ENCODE measurements at regions not wholly inside any gene's neighbourhood (a gene's known extent, or its start where the extent isn't known, plus 50 kb on each side); places are given as distances from the start of the nearest gene placed in this dataset.

DNA sequence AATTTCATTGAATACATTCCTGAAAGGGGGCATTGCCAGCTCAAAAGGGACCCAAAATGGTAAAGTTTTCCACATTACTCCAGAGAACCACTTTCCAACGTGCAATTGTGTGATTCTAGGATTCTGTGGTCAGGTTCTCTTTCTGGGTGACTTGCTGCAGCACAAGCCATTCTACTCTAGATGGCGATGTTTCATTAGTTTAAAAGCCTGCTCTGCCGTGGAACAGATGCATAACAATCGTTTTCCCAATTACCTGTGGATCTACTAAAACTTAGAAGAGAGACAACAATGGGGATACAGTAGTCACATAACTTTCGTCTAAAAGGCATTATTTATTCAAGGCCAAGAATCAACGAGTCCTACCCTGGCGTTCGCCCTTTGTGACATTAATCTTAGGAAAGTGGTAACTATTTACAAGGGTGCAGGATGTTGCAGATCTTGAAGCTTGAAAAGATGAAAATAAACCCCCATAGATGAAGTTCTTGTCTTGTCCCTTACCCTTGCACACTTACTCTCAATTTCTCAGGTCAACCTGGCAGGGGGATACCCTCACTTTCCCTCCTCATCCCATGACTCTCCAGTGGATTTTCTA, 400.9 kb downstream of the SNAPC1 start:
- DNase-seq = peak; percentile 55 to 80

DNA sequence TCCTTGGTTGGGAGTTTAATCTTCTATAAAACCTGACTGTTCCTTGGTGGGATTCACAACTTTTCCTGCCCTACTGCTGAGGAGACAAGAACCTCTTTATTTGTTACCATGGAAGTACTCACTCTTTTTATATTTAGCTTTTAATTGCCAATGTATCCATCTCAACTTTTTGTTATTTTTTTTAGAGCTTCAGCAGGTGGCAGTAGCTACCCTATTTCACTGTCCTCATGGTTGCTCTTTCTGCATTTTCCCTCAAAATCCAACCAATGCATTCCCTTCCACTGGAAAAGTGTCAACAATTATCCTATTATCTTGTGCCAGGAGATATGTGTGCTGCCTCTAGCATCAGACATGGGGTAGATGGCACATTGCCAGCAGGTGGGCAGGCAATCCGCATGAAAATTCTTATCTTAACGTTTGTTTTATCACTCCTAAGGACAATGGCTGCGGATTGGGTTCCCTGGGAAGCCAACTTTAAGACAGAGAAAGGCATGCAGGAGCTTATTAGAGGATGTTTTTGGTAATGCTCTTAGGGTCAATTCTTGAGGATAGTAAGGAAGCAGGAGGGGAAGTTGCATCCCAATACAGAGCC, 406.4 kb downstream of the SNAPC1 start:
- DNase-seq = peak in 1 of 2 experiments; percentile 25

DNA sequence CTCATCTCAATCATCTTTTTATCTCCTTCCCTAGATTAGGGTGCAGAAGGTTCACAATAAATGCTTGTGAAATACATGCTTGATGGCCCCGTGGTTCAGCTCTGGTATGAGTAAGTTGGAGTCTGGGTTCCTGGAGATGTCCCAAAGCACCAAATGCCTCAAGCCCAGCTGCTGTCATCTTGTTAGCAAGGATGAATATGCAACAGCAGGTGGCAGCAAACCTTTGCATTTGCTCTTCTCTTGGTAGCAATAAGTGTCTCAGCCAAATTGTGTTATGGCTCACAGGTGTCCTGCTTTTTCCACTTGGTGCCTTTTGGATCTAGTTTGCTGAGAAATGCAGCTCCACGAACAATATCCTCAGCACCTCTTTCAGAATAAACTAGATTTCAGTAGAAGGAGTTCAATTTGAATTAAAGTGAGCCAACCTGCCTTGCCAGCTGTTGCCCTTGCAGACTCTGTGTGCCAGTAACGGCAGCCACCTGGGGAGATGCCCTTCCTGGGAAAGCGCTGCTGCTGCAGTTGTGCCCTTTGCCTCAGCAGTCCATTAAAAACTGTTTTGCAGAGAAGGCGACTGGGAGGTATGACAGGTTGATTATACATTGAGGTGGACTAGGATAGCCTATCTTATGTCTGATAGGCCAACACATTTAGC, 417.3 kb downstream of the SNAPC1 start:
- DNase-seq = peak; percentile 70 to 92

DNA sequence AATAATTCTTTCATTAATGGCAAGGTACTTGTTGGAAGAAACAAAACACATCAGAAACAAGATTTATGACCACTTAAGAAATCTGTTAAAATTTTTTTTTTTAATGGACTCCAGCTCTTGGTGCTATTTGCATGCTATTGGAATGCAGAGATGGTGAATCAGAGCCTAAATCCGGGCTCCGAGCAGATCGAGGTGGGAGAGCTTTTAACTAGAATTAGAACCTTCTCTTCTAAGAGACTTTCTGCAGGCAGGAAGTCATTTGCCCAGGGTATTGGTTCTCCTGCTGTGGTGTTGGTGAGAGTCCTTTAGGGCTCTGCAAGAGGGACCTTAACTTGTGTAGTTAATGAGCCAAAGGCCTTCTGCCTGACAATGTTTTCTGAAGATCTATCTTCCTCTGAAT, 419.4 kb downstream of the SNAPC1 start:
- DNase-seq = no peak

DNA sequence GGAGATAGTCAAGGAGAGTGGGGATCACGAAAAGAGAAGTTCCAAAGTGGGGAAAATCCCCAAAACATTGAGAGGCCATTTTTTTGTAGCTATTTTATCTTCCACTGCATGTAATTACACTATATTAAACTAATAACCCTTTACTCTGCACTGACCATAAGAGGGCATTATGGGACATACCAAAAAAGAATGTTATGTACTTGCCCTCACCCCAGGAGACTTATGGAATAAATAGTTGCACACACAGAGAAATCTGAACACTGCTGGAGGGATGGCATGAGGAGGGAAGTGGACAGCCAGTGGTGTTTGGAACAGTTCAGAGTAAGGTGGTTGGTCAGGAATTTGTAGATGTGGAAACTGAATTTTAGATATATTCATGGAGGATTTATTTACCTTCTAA, 422.9 kb downstream of the SNAPC1 start:
- peak in 1 of 2 experiments; percentile 40 for DNase-seq

DNA sequence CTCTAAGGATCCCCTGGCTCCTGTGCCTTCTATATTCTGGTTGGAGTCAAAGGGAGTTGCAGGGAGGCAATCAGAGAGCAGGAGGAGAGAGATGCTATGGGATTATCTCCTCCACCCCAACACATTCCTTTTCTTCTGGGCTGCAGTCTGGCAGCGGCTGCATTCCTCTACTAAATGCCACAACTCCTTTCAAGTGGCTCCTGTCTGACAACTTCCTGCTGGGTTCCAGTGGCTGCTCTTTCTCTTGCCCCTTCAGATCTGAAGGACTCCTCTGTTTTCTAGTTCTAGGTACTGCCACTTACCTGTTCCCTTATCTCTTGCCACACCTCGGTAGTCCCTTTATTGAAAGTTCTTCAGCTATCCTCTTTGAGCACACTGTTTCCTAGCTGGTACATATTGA, 425.0 kb downstream of the SNAPC1 start:
- no peak for DNase-seq

DNA sequence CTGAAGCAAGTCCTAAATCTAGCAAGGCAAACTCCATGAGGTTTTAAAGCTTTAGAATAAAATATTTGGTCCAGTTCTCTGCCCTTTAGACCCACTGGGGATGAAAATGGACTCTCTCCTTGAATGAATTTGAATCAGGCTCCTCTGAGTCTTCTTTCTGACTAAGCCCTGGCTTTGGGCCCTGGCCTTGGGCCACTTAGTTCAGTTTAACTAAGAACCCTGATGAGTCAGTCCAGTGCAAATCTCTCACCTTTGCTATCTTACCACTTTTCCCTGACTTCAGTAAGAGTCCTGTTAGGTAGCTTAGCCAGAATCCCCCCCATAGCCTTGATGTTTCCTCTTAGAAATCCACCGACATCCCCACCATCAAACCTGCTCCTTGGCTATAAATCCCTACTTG, 427.5 kb downstream of the SNAPC1 start:
- no peak for DNase-seq

DNA sequence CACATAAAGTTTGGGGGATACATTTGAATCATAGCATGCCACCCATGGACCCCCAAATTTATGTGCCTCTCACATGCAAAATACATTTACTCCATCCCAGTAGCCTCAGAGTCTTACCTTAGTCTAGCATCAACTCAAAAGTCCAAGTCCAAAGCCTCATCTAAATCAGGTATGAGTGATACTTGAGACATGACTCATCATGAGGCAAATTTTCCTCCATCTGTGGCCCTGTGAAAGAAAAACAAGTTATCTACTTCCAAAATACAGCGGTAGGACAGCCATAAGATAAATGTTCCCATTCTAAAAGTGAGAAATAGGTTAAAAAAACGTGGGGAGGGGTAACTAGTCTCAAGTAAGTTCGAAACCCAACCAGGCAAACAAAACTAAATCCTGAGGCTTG, 444.2 kb downstream of the SNAPC1 start:
- no peak for DNase-seq

DNA sequence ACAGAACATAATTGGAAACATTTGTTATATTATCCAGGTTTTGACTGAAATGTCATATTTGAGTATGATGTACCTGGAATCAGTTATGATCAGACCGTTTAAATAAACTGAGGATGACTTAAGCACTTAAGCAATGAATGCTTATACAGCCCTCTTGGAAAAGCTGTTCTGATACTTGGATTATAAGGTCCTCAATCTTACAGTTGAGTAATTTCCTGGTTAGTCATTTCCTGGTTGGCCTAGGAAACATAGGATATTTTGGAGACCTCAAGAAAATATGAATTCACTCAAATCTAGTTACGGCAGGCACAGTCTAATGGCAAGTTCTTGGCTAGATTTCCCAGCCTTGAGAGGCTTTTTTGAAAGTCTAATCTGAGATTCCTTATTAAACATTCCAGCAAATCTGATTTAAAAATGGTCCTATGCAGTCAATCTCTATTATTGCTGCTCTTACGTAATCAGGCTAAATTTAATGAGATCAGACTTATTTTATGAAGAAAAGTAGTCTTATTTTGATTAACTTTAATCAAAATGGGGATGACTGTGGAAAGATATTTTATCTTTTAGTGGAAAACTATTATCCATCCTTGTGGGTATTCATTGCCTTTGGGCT, 447.2 kb downstream of the SNAPC1 start:
- no peak for DNase-seq

DNA sequence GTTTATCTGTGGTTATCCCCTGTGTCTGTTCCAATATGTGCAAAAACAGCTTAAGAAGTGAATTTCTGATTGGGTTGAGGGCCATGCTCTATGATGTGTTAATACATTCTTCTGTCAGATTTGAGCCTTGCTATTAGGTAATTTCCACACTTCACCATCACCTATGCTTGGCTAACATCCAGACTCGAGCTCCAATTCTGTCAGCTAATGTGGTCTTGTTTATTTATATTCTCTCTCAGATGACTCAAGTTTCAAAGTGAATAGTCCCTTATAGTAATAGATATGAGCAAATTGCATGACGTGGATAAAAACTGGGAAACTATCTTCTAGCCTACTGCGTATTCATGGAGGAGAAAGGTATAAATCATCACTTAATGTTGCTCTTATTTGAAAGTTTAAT, 451.3 kb downstream of the SNAPC1 start:
- no peak for DNase-seq

DNA sequence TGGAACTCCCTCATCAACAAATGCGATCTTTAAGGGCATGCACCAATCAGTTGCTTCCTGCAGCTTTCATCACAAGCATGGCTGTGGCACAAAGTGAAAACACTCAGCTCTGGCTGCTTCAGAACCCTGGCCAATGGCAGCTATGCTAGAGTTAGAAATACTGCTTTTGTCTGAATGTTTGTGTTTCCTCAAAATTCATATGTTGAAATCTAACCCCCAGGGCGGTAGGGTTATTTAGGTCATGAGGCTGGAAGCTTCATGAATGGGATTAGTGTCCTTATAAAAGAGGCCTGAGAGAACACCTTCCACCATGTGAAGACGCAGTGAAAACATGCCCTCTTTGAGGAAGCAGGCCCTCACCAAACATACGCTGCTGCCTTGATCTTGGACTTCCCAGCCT, 453.9 kb downstream of the SNAPC1 start:
- no peak for DNase-seq

DNA sequence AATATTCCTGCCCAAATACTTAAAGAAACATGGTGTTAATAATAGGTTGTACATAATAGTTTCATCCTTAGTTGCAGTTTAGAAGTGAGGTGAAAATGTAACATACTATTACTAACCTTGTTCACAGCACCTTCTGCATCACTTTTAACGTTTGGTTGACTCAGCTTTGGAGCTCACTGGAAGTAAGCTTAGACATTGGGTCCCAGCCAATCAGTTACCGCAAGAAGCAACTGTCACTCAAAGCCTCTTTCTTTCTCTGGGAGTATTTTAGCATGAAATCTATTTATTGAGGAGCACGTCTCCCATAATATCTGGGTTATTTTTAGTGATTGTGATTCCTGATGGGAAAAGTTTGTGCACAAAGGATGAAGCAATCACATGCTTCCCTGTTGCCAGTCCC, 472.6 kb downstream of the SNAPC1 start:
- no peak for DNase-seq

DNA sequence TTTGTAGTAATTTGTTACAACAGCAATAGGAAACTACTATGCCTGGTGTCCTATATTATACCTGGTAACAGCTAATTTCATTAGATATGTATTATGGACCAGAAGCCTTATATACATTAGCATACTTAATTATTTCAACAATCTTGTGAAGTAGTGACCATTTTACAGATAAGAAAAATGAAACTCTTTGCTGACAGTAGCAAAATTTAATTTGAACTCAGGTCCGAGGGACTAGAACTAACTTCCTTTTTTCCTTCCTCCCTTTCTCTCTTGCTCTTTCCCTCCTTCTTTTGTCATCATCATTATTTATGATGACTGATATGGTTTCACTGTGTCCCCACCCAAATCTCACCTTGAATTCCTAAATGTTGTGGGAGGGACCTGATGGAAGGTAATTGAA, 482.0 kb downstream of the SNAPC1 start:
- no peak for DNase-seq

DNA sequence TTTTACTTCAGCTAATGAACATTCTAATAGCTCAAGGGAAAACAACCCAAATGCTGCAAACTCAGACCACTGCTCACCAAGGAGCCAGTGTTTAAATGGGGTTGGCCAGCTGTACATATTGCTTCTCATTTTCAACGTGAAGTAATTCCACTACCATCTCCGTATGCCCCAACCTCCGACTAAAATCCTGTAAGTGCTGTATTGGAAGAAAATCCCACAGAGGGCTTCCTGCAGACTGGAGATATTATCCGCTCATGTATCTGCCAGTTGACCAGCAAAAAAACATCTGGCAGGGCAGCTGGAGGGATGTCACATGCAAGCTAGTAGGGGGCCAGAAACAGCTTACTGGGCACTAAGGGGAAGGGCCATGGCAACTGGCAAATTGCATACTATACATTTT, 485.0 kb downstream of the SNAPC1 start:
- peak in 1 of 2 experiments; percentile 50 for DNase-seq

DNA sequence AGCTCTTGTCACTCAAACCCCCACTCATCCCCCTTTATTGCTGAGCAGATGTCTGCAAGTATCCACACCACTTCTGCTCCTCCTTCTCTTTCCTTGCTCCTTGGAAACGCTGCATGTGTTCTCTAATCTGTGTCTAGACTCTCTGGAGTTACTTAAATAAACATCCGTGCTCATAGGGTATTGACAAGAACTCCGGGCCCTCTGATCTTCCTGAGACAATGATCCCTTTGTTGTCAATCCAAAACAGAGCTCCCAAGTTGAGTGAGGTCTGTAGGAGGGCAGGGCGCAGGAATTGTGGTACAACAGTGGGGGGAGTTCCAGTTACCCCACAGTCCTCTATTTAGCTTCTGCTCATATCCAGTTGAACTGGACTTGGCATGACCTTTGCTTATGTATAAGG, 489.0 kb downstream of the SNAPC1 start:
- DNase-seq = peak in 1 of 2 experiments; percentile 48

DNA sequence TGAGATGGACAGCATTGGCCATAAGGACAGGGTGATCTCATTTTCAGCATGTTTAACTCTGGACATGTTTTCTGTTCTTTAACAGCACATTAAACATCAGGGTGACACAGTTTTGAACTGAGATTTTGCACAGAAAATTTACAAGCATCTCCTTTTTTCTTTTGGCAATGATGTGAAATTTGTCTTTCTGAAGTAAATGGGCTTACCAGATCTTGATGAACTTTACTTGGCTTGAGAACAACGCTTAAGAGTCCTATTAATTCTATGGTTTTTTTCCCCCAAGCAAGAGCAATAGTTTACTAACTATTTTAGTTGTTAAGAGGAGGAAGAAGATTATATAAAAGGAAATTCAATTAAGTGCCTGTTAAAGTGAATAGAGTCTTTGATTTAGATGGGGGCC, 491.0 kb downstream of the SNAPC1 start:
- DNase-seq = no peak

DNA sequence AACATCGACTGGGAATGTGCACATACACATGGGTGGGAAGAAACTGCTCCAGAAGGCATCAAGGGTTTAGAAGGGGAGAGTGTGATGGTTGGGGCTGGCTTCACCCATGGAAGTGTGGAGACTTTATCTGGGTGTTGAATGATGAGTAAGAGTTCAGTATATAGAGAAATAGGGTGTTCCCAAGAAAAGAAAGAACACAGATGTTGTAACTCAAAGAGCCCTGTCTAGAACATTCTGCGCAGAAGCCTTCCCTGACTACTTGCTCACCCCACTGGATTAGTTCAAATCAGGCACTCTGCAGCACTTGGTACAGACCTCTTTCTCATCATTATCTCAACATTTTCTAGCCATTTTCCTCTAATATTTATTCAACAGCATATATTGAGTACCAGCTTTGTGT, 491.7 kb downstream of the SNAPC1 start:
- no peak for DNase-seq

DNA sequence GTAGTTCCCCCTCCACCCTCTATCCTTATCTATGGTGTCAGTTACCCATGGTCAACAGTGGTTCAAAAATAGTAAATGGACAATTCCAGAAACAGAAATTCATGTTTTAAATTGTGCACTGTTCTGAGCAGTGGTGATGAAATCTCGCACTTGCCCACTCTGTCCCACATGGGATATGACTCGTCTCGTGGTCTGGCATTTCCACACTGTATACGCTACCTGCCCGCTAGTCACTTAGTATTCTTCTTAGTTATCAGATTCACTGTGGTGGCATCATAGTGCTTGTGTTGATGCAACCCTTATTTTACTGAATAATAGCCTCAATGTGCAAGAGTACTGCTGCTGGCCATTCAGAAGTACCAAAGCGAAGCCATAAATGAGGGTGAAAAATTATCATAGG, 507.0 kb downstream of the SNAPC1 start:
- no peak for DNase-seq

DNA sequence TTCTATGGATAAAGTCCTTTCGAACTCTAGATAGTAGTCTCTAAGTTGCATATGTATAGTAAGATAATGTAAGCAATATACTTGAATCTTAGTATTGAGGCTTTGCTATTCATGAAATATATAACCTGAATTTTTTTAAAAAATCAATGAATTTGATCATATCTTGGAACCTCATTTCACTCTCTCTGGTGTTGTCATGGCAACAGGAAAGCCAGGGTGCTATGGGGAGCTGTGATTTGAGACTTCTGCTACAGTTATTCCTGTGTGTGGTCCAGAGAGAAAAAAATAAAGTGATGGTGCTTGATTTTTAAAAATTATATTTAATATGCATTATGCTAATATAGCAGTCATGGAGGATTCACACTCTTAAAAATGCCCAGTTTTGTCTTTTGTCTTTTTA, 508.0 kb downstream of the SNAPC1 start:
- DNase-seq = no peak

DNA sequence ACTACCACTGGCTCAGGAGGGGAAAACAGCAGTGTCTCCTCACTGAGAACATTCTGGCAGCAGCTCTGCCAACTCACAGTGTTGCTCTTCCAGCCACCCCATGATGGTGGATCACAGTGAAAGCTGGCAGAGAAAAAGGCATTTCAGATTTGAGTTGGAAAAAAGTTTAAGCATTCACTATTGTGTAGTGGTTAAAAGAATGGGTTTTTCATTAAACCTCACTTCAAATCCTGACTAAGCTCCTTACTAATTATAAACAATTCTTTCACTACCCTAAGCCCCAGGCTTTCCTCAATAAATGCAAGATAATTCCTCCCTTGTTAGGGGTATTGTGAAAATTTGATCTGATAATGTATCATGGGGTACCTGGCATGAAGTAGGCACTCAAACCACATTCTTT, 518.1 kb downstream of the SNAPC1 start:
- DNase-seq = no peak

DNA sequence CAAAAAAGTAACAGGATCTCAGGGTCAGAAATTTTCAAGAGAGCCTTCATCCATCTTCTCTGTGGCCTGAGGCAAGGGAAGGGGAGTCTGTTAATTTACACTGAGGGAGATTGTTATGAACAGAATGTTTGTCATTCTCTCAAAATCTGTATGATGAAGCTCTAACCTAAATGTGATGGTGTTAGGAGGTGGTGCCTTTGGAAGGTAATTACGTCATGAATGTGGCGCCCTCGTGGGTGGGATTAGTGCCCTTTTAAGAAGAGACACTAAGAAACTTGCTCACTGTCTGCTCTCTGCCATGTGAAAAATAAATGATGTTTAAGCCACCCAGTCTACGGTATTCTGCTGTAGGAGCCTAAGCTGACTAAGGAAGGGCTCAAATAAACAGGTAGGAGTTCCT, 521.6 kb downstream of the SNAPC1 start:
- DNase-seq = no peak

DNA sequence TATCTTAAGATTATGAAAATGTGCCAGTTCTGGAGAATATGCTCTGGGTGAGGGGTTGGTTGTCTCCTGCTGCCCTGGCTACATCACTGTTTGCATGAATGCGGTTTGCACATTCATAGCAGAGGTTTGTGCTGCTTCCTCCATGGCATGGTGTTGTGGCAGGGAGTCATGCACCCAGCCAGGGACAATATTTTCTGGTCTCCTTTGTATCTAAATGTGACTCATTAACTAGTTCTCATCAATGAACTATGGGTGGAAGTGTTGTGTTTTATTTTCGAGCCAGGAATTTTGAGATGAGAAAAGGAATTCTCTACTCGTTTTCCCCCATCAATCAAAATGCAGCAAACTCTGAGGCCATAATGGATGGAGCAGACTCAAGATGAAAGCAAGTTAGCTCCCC, 527.3 kb downstream of the SNAPC1 start:
- DNase-seq = no peak

DNA sequence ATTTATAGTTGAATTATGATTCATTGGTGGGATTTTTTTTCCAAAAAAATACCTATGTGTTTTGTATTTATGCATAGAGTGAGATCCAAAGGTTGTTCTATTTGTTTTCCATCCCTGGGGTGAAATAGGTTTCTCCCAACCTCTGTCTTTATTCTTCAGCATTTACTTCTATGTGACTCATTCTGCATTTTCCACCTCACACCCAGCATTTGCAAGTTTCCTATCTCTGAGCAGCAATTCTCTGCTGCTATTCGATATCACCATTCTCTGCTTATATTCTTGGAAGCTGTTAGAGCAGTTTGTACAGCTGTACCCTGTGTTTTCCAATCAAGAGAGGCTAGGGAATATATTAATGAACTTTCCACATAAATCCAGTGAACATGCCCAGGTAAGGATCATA, 538.9 kb downstream of the SNAPC1 start:
- DNase-seq = no peak

DNA sequence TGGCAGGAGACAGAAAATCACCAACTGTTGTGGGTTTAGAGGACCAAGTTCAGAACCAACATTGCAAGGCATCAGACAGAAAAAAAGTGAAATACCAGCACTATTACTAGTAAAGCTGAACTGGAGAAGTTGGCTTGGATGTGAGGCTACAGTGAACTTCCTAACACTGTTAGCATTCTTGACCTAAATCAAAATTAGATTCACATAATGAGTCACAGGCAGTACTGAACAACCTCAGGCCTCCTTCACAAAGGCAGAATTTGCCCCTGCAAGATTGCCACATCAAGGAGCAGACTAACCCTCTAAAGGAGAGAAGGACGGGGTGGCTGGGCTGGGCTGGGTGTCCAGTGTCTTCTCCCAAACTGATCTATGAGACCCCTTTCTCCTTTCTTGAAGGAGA, 539.7 kb downstream of the SNAPC1 start:
- no peak for DNase-seq
